ENCODE measurements at regions not wholly inside any gene's neighbourhood (a gene's known extent, or its start where the extent isn't known, plus 50 kb on each side); places are given as distances from the start of the nearest gene placed in this dataset.

DNA sequence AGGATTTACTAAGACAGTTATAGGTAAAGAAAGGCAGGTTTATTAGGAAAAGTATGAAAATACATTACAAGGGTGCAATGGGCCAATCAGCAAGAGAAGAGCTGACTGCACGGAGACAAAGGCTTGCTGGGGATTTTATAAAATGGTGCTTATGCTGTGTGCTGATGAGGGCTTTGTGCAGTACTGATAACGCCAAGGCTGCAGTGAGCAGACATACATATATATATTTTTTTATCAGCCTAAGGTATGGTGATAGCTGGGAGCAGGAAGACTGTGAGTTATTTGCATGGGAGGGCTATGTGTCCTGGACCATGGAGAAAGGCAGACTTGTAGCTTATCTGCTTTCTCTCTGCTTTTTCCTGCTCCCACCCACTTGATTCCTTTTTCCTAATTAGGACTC, 208.1 kb upstream of the ACTBL2 start:
- TF ChIP-seq ZFX (IDR thresholded peaks at IDR 0.05; ENCODE audit: borderline replicate concordance): no peak

DNA sequence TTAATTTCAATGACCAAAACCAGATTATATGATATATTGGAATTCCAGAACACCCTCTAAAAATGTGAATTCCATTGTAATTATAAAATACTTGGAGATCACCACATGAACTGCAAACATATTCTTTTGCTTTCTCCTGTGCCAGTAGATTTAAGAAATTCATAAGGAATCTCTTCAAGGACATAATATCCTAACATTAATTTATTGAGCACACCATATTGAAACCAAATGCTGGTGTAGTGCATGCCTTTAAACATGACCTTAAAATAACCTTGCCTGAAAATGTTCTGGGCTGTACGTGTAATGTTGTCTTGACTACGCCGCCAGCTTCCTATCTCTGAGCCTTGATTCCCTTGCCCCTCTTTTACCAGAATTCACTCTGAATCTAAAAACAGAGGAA, 205.0 kb upstream of the ACTBL2 start:
- no peak overlapping the region for H3K27ac ChIP-seq
- TF ChIP-seq, protein P1, sequence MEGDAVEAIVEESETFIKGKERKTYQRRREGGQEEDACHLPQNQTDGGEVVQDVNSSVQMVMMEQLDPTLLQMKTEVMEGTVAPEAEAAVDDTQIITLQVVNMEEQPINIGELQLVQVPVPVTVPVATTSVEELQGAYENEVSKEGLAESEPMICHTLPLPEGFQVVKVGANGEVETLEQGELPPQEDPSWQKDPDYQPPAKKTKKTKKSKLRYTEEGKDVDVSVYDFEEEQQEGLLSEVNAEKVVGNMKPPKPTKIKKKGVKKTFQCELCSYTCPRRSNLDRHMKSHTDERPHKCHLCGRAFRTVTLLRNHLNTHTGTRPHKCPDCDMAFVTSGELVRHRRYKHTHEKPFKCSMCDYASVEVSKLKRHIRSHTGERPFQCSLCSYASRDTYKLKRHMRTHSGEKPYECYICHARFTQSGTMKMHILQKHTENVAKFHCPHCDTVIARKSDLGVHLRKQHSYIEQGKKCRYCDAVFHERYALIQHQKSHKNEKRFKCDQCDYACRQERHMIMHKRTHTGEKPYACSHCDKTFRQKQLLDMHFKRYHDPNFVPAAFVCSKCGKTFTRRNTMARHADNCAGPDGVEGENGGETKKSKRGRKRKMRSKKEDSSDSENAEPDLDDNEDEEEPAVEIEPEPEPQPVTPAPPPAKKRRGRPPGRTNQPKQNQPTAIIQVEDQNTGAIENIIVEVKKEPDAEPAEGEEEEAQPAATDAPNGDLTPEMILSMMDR (IDR thresholded peaks at IDR 0.05): no peak
- no peak for TF ChIP-seq ZFX (IDR thresholded peaks at IDR 0.05; ENCODE audit: borderline replicate concordance)

More for the DNA sequence above, 208.1 kb upstream of the ACTBL2 start:
- no peak overlapping the region for H3K27ac ChIP-seq

DNA sequence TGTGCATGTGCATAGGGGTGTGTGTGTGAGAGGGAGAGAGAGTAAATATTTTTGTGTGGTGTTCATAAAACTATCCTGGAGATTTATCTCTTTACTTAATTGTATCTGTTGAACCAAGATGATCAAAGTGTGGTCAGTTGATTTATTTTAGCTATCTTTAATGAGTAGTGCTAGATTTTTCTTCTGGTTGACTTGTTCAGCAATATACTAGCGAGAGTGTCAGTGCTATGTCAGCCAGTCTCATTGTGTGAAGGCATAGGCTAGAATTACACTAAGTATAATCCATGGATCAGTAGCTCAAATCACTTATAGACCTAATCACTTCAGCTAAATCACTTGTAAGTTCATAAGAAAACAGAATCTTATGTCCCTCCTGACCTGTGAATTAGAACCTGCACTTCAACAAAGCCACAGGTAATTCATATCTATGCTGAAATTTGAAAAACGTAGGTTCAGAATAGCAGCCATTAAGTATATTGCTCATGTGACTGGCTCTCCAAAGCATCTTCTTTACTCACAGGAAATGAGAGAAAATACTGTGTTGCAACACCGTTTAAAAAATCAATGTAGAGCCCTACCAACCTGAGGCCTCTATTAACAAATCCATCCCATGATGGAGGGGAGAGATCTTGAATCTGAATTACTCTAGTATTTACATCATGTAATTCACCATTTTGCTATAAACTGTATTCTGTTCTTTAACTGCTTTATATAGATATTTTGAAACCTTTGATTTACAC, 203.1 kb upstream of the ACTBL2 start:
- H3K27ac ChIP-seq: no peak overlapping the region
- no peak for TF ChIP-seq ZFX (IDR thresholded peaks at IDR 0.05; ENCODE audit: borderline replicate concordance)
- TF ChIP-seq, protein P1 (IDR thresholded peaks at IDR 0.05): no peak

DNA sequence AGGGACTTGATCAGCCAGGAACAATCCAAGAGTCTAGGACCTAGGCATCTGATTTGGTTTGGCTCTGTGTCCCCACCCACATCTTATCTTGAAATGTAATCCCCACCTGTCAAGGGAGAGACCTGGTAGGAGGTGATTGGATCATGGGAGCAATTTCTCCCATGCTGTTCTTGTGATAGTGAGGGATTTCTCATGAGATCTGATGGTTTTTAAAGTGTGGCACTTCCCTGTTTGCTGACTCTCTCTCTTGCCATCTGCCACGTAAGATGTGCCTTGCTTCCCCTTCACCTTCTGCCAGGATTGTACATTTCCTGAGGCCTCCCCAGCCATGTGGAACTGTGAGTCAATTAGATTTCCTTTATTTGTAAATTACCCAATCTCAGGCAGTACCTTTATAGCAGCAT, 201.7 kb upstream of the ACTBL2 start:
- H3K27ac ChIP-seq: no peak overlapping the region
- TF ChIP-seq, protein P1 (IDR thresholded peaks at IDR 0.05): no peak
- no peak for TF ChIP-seq ZFX (IDR thresholded peaks at IDR 0.05; ENCODE audit: borderline replicate concordance)

DNA sequence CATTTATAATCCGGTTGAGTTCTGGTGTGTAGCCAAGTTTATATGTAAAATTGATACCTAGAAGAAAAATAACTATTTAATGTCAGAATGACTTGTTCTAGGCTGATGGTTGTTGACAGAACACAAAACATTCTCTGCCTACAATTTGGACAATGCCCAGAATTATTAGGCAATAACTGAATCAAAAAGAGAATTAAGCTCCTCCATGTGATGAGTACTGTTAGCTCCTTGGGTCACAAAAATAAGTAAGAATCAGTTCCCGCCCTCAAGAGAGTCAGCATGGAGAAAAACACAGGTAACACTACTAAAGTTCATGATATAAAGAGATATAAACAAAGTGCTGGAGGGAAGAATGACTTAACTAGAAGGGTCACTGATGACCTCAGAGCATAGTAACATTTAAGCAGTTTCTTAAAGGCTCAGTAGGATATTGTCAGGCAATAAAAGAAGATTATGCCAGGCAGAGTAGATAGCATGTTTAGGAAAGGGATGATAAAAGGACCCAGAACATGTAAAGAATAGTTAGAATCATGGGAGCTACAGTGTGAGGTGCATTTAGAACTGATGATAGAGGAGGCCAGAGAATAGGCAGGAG, 200.5 kb upstream of the ACTBL2 start:
- TF ChIP-seq ZFX (IDR thresholded peaks at IDR 0.05; ENCODE audit: borderline replicate concordance): no peak
- TF ChIP-seq, protein P1 (IDR thresholded peaks at IDR 0.05): no peak

DNA sequence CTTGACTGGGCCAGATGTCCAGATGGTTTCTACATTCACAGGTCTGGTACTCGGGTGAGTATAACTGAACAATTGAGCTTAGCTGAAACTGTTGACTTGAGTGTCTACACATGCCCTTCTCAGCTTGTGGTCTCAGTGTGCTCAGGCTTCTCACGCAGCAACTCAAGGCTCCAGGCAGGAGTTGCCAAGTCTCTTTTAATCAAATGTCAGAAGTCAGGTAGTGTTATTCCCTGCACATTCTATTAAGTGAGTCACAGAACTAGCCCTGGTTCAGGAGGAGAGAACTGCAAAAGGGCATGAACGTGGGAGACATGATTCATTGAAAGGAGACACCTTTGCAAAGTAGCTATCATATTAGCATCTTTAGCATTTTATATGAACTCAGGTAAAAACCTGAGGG, 199.3 kb upstream of the ACTBL2 start:
- H3K27ac ChIP-seq: no peak overlapping the region
- TF ChIP-seq ZFX (IDR thresholded peaks at IDR 0.05; ENCODE audit: borderline replicate concordance): no peak
- TF ChIP-seq, protein P1 (IDR thresholded peaks at IDR 0.05): no peak

More for the DNA sequence above, 200.5 kb upstream of the ACTBL2 start:
- H3K27ac ChIP-seq: no peak overlapping the region

DNA sequence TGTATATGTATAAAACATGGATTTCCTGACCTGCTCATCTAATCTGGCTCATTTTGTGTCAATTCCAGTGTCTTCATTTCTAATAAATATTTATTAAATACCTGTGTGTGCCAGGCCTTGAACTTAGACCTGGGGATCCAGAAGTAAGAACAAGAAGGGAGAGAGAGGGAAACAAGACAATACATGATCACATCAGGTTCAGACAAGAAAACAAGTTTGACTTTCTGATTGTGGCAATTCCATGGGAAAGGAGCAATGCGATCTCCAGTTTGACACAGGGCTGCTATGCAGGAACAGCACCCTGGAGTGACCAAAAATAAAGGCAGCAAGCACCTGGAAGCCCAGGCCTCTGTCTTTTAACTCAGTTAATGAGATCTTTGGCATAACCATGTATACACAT, 198.1 kb upstream of the ACTBL2 start:
- no peak overlapping the region for H3K27ac ChIP-seq
- TF ChIP-seq, protein P1 (IDR thresholded peaks at IDR 0.05): no peak
- no peak for TF ChIP-seq ZFX (IDR thresholded peaks at IDR 0.05; ENCODE audit: borderline replicate concordance)

Data from 22Rv1 (cell line).